Fibroblast of skin of right quadriceps (primary cell): ENCODE measurements at regions not wholly inside any gene's neighbourhood (a gene's known extent, or its start where the extent isn't known, plus 50 kb on each side); places are given as distances from the start of the nearest gene placed in this dataset.
"Not testable (repeated sequence)": the region's sequence is repeated elsewhere in the genome, so short reads cannot be mapped to it uniquely, and the experiment has no call there.

Experiments used
- DNase-seq: peaks from one replicate; pipeline ENCODE4 v3.0.0-alpha.2; 2013

GRCh38 chr6:8944548-8944947 is 509.2 kb upstream of the SLC35B3 start:
- DNase-seq = no peak

- no peak for DNase-seq
Observed at GRCh38 chr6:8943073-8943472, 507.7 kb upstream of the SLC35B3 start.

GRCh38 chr6:8941577-8941976 is 506.2 kb upstream of the SLC35B3 start:
- no peak for DNase-seq

- no peak for DNase-seq
Observed at GRCh38 chr6:8940356-8940755, 505.0 kb upstream of the SLC35B3 start.

GRCh38 chr6:8939615-8940014 is 504.3 kb upstream of the SLC35B3 start:
- no peak for DNase-seq

GRCh38 chr6:8934318-8934717 is 499.0 kb upstream of the SLC35B3 start:
- DNase-seq = no peak

- DNase-seq = no peak
Observed at GRCh38 chr6:8930009-8930408, 494.7 kb upstream of the SLC35B3 start.

GRCh38 chr6:8920244-8920643 is 484.9 kb upstream of the SLC35B3 start:
- DNase-seq = not testable (repeated sequence)

- DNase-seq = no peak
Observed at GRCh38 chr6:8918196-8918595, 482.9 kb upstream of the SLC35B3 start.

- DNase-seq = no peak
Observed at GRCh38 chr6:8914700-8915099, 479.4 kb upstream of the SLC35B3 start.

- DNase-seq = no peak
Observed at GRCh38 chr6:8908638-8909037, 473.3 kb upstream of the SLC35B3 start.

- DNase-seq = no peak
Observed at GRCh38 chr6:8906699-8907098, 471.4 kb upstream of the SLC35B3 start.

GRCh38 chr6:8905757-8906156 is 470.4 kb upstream of the SLC35B3 start:
- no peak for DNase-seq

GRCh38 chr6:8904754-8905153 is 469.4 kb upstream of the SLC35B3 start:
- no peak for DNase-seq

GRCh38 chr6:8900056-8900455 is 464.7 kb upstream of the SLC35B3 start:
- no peak for DNase-seq

- DNase-seq = no peak
Observed at GRCh38 chr6:8889514-8889913, 454.2 kb upstream of the SLC35B3 start.

- no peak for DNase-seq
Observed at GRCh38 chr6:8888468-8888867, 453.1 kb upstream of the SLC35B3 start.

GRCh38 chr6:8881663-8882062 is 446.3 kb upstream of the SLC35B3 start:
- no peak for DNase-seq

- no peak for DNase-seq
Observed at GRCh38 chr6:8879334-8879733, 444.0 kb upstream of the SLC35B3 start.

- no peak for DNase-seq
Observed at GRCh38 chr6:8875986-8876385, 440.6 kb upstream of the SLC35B3 start.

GRCh38 chr6:8872589-8872988 is 437.2 kb upstream of the SLC35B3 start:
- DNase-seq = no peak

GRCh38 chr6:8865451-8865850 is 430.1 kb upstream of the SLC35B3 start:
- DNase-seq = no peak

GRCh38 chr6:8860671-8861070 is 425.3 kb upstream of the SLC35B3 start:
- no peak for DNase-seq

GRCh38 chr6:8859501-8859900 is 424.2 kb upstream of the SLC35B3 start:
- DNase-seq = no peak

- DNase-seq = no peak
Observed at GRCh38 chr6:8858854-8859331, 423.5 kb upstream of the SLC35B3 start.

GRCh38 chr6:8857160-8857559 is 421.8 kb upstream of the SLC35B3 start:
- no peak for DNase-seq
